HL-60 (cell line): ENCODE measurements at regions not wholly inside any gene's neighbourhood (a gene's known extent, or its start where the extent isn't known, plus 50 kb on each side); places are given as distances from the start of the nearest gene placed in this dataset.

Experiments used
- GABPA ChIP-seq: IDR thresholded peaks from 2 replicates; pipeline ENCODE4 v1.6.1; 2012; ENCODE audit warnings: low read depth
- POLR2AphosphoS5 ChIP-seq: IDR thresholded peaks from 2 replicates; pipeline ENCODE4 v1.6.1; 2012; ENCODE audit warnings: low read depth
- SPI1 ChIP-seq: IDR thresholded peaks from 2 replicates; pipeline ENCODE4 v1.6.1; 2012; ENCODE audit warnings: low read depth, mild to moderate bottlenecking, borderline replicate concordance
- TF ChIP-seq, protein P1 (sequence below): IDR thresholded peaks from one replicate; pipeline ENCODE4 v1.5.1; 2011; ENCODE audit warnings: low read length, control low read depth, inconsistent platforms; ENCODE audit not compliant: insufficient read depth
- TF ChIP-seq, protein P2 (sequence below): IDR thresholded peaks from 2 replicates; pipeline ENCODE4 v1.6.1; 2012; ENCODE audit warnings: low read depth; ENCODE audit not compliant: insufficient replicate concordance

DNA sequence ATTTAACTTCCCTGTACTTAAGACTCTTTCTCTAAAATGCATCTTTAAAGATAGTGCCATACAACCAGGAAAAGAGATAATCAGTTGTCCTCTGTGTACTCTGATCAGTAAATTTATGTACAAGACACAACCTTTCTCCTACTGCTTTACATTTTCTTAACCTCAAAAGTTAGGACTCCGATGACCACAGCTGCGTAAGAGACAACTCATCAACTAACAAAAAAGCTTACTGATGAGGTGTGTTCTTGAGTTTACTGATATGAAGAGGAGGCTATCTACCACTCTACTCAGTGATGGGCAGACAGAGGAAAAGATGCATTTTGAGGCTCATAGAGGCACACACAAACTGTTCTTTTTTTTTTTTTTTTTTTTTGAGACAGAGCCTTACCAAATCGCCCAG, 71.4 kb upstream of the HIF1A start:
- TF ChIP-seq, protein P1, sequence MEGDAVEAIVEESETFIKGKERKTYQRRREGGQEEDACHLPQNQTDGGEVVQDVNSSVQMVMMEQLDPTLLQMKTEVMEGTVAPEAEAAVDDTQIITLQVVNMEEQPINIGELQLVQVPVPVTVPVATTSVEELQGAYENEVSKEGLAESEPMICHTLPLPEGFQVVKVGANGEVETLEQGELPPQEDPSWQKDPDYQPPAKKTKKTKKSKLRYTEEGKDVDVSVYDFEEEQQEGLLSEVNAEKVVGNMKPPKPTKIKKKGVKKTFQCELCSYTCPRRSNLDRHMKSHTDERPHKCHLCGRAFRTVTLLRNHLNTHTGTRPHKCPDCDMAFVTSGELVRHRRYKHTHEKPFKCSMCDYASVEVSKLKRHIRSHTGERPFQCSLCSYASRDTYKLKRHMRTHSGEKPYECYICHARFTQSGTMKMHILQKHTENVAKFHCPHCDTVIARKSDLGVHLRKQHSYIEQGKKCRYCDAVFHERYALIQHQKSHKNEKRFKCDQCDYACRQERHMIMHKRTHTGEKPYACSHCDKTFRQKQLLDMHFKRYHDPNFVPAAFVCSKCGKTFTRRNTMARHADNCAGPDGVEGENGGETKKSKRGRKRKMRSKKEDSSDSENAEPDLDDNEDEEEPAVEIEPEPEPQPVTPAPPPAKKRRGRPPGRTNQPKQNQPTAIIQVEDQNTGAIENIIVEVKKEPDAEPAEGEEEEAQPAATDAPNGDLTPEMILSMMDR: no peak
- no peak for TF ChIP-seq POLR2AphosphoS5
- TF ChIP-seq, protein P2, sequence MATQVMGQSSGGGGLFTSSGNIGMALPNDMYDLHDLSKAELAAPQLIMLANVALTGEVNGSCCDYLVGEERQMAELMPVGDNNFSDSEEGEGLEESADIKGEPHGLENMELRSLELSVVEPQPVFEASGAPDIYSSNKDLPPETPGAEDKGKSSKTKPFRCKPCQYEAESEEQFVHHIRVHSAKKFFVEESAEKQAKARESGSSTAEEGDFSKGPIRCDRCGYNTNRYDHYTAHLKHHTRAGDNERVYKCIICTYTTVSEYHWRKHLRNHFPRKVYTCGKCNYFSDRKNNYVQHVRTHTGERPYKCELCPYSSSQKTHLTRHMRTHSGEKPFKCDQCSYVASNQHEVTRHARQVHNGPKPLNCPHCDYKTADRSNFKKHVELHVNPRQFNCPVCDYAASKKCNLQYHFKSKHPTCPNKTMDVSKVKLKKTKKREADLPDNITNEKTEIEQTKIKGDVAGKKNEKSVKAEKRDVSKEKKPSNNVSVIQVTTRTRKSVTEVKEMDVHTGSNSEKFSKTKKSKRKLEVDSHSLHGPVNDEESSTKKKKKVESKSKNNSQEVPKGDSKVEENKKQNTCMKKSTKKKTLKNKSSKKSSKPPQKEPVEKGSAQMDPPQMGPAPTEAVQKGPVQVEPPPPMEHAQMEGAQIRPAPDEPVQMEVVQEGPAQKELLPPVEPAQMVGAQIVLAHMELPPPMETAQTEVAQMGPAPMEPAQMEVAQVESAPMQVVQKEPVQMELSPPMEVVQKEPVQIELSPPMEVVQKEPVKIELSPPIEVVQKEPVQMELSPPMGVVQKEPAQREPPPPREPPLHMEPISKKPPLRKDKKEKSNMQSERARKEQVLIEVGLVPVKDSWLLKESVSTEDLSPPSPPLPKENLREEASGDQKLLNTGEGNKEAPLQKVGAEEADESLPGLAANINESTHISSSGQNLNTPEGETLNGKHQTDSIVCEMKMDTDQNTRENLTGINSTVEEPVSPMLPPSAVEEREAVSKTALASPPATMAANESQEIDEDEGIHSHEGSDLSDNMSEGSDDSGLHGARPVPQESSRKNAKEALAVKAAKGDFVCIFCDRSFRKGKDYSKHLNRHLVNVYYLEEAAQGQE: no peak
- TF ChIP-seq SPI1: no peak
- no peak for TF ChIP-seq GABPA
